Left ventricle myocardium inferior (tissue), 1 donor: ENCODE measurements at regions not wholly inside any gene's neighbourhood (a gene's known extent, or its start where the extent isn't known, plus 50 kb on each side); places are given as distances from the start of the nearest gene placed in this dataset.
A peak's percentile ranks its signal among the peaks of the same experiment; 100 is the strongest.

ENCODE experiments used
- DNase-seq: peaks from one replicate; pipeline ENCODE4 v3.0.0-alpha.2; 2020
- H3K27ac ChIP-seq: fragments of 200-600 bp; replicated peaks from 2 replicates; pipeline ENCODE4 v1.8.0; 2021
- H3K27me3 ChIP-seq: fragments of 200-600 bp; 2 replicates; pipeline ENCODE4 v1.8.0; 2021; ENCODE audit warnings: low read depth
- H3K36me3 ChIP-seq: fragments of 200-600 bp; 2 replicates; pipeline ENCODE4 v1.8.0; 2021
- H3K4me1 ChIP-seq: fragments of 200-600 bp; 2 replicates; pipeline ENCODE4 v1.8.0; 2021
- H3K4me3 ChIP-seq: fragments of 200-600 bp; 2 replicates; pipeline ENCODE4 v1.8.0; 2021; ENCODE audit warnings: mild to moderate bottlenecking, moderate library complexity
- H3K9me3 ChIP-seq: fragments of 200-600 bp; replicated peaks from 2 replicates; pipeline ENCODE4 v1.8.0; 2021
- intact Hi-C: fragments of 100-400 bp; cut with micrococcal nuclease; formaldehyde crosslinking; loops from one replicate; pipeline ENCODE4 v1.11.0; 2022
- TF ChIP-seq, protein P1 (sequence below): fragments of 200-600 bp; IDR thresholded peaks from 2 replicates; pipeline ENCODE4 v1.8.0; 2021; ENCODE audit warnings: antibody characterized with exemption, mild to moderate bottlenecking, borderline replicate concordance
- donor health status: DM: no; HTN: yes; CAD: no; lungs with severe emphysema.

DNA sequence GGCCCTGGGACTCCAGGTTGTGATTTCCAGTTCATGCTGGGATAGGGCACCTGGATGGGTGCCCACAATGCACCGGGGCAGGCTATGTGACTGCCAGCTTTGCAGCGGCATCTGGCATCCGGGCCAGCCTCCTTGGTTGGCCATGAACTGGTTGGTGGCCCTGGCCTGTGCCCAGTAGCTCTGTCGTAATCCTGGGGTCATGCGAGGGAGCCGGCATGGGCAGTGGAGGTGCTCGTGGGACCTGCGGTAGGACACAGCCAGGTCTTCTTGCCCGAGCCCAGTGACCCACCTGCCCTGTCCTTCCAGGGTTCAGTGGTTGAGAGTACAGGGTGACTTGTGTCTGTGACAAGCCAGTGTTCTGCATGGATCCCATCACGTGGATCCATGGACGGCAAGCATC, 237.9 kb downstream of the SNRPN start:
- Histone ChIP-seq H3K27me3 (no peaks in the 10 kb centered on the region), H3K36me3 (no peaks in the 10 kb centered on the region), H3K4me3 (no peak overlapping the region), H3K9me3 (peaks cover 51% of the 10 kb centered on the region), H3K4me1 (no peaks in the 10 kb centered on the region), H3K27ac (no peak overlapping the region)
- no peak for DNase-seq
- TF ChIP-seq, protein P1, sequence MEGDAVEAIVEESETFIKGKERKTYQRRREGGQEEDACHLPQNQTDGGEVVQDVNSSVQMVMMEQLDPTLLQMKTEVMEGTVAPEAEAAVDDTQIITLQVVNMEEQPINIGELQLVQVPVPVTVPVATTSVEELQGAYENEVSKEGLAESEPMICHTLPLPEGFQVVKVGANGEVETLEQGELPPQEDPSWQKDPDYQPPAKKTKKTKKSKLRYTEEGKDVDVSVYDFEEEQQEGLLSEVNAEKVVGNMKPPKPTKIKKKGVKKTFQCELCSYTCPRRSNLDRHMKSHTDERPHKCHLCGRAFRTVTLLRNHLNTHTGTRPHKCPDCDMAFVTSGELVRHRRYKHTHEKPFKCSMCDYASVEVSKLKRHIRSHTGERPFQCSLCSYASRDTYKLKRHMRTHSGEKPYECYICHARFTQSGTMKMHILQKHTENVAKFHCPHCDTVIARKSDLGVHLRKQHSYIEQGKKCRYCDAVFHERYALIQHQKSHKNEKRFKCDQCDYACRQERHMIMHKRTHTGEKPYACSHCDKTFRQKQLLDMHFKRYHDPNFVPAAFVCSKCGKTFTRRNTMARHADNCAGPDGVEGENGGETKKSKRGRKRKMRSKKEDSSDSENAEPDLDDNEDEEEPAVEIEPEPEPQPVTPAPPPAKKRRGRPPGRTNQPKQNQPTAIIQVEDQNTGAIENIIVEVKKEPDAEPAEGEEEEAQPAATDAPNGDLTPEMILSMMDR, result no peak
- intact Hi-C loops, result no loop called here

DNA sequence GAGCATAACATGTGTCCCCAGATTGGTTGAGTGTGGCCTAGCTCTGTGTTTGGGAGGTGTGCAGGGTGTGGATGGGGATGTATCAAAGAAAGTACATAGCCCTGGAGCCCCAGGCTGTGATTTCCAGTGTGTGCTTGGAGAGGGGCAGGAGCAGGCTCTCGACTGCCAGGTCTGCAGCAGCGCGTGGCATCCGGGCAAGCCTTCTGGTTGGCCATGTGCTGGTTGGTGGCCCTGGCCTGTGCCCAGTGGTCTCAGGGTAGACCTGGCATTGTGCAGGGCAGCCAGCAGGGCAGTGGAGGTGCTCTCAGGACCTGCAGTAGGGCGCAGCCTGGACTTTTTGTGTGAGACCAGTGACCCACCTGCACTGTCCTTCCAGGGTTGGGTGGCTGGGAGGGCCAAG, 231.5 kb downstream of the UBE3A start:
- Histone ChIP-seq H3K9me3 (peaks cover 11% of the 10 kb centered on the region), H3K27ac (no peak overlapping the region), H3K36me3 (no peaks in the 10 kb centered on the region), H3K4me3 (no peak overlapping the region), H3K4me1 (no peaks in the 10 kb centered on the region), H3K27me3 (no peaks in the 10 kb centered on the region)
- TF ChIP-seq, protein P1, result no peak
- DNase-seq, result no peak
- intact Hi-C loops, result no loop called here

DNA sequence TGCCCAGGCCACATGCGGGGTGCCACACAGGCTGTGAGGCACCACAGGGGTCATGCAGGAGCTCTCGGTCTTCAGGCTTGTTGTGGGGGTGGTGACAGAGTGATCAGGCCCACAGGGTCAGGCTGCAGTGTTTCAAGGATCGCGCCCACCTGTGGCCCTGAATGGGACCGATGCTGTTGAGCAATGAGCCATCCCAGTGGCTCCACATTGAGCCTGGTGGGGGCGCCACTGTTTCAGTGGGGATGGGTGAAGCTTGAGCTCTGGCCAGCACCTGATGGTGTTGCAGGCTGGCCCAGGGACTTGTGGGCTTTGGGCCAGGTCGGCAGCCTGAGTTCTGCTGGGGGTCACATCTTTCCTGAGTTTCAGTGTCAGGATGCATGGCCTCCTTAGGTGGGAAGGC, 230.1 kb downstream of the UBE3A start:
- no peak for DNase-seq
- TF ChIP-seq, protein P1, result no peak
- intact Hi-C loops, result no loop called here
- no peaks in the 10 kb centered on the region for H3K36me3 ChIP-seq
- no peak overlapping the region for H3K27ac ChIP-seq
- no peaks in the 10 kb centered on the region for H3K27me3 ChIP-seq
- H3K9me3 ChIP-seq, result peaks cover 11% of the 10 kb centered on the region
- H3K4me1 ChIP-seq, result no peaks in the 10 kb centered on the region
- no peak overlapping the region for H3K4me3 ChIP-seq

DNA sequence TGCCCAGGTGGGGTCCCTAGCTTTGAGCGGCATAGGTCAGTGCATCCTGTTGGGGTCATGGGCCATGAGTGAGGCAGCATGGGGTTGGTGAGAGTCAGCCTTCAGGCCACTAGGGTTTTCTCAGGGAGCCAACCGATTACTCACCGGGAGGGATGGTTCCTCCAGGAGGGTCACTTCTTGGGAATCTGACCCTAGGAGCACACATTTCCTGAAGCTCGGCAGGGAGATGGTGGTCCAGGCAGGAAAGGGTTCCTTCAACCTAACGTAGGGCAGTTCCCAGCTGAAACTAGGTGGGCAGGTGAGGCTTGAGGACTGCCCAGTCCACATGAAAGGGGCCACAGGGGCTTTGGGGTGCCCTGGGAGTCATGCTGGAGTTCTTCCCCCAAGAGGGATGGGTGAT, 218.0 kb downstream of the UBE3A start:
- Histone ChIP-seq H3K27me3 (no peaks in the 10 kb centered on the region), H3K9me3 (peaks cover 39% of the 10 kb centered on the region), H3K36me3 (no peaks in the 10 kb centered on the region), H3K4me1 (no peaks in the 10 kb centered on the region), H3K4me3 (no peak overlapping the region), H3K27ac (no peak overlapping the region)
- TF ChIP-seq, protein P1, result no peak
- intact Hi-C loops, result no loop called here
- no peak for DNase-seq

DNA sequence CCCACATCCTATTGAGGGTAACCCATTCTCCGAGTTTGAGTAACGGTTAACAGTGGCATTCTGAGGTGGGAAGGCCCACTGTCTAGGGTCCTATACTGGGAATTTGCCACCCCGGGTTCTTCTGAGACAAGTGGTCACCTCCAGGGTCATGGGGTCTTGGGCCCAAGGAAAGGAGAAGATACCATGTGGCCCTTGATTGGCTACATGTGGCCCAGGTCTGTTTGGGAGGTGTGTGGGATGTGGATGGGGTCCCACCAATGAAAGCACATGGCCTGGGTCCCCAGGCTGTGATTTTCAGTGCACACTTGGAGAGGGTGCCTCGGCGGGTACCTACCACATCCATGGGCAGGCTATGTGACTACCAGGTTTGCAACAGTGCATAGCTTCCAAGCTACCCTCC, 214.4 kb downstream of the UBE3A start:
- H3K36me3 ChIP-seq, result no peaks in the 10 kb centered on the region
- peaks cover 46% of the 10 kb centered on the region for H3K9me3 ChIP-seq
- intact Hi-C loops, result no loop called here
- no peak for DNase-seq
- no peaks in the 10 kb centered on the region for H3K4me1 ChIP-seq
- no peak overlapping the region for H3K27ac ChIP-seq
- TF ChIP-seq, protein P1, result no peak
- H3K4me3 ChIP-seq, result no peak overlapping the region
- no peaks in the 10 kb centered on the region for H3K27me3 ChIP-seq

DNA sequence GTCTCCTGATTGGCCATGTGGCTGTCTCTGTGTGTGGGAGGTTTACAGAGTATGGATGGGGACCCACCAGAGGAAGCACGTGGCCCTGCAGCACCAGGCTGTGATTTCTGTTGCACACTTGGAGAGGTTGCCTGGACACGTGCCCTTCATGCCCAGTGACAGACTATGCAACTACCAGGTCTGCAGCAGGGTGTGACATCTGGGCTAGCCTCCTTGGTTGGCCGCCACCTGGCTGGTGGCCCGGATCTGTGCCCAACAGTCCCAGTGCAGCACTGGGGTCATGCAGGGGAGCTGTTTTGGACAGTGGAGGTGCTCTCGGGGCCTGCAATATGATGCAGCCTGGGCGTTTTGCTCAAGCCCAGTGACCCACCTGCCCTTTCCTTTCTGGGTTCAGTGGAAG, 212.5 kb downstream of the UBE3A start:
- peak; percentile 66 for DNase-seq

More for the DNA sequence above, 212.5 kb downstream of the UBE3A start:
- Histone ChIP-seq H3K27me3 (no peaks in the 10 kb centered on the region), H3K4me3 (no peak overlapping the region), H3K36me3 (no peaks in the 10 kb centered on the region), H3K27ac (no peak overlapping the region), H3K9me3 (peaks cover 42% of the 10 kb centered on the region), H3K4me1 (no peaks in the 10 kb centered on the region)
- TF ChIP-seq, protein P1, result no peak
- intact Hi-C loops, result no loop called here
